ENCODE measurements at regions not wholly inside any gene's neighbourhood (a gene's known extent, or its start where the extent isn't known, plus 50 kb on each side); places are given as distances from the start of the nearest gene placed in this dataset.

- TF ChIP-seq CTCF (IDR thresholded peaks at IDR 0.05) (no peak), POLR2AphosphoS5 (IDR thresholded peaks at IDR 0.05) (no peak), POLR2A (IDR thresholded peaks at IDR 0.05) (no peak), EP300 (IDR thresholded peaks at IDR 0.05) (no peak)
Observed at GRCh38 chr2:2650608-2651375, 319.7 kb upstream of the MYT1L start.

Measured in sigmoid colon (tissue), 4 donors.